HG03565 (cell line): ENCODE measurements at regions not wholly inside any gene's neighbourhood (a gene's known extent, or its start where the extent isn't known, plus 50 kb on each side); places are given as distances from the start of the nearest gene placed in this dataset.
"Not testable (repeated sequence)": the region's sequence is repeated elsewhere in the genome, so short reads cannot be mapped to it uniquely, and the experiment has no call there.

Experiments
- ATAC-seq: cut with Tn5 transposase; IDR thresholded peaks from one replicate; pipeline ENCODE4 v1.9.1; 2021; ENCODE audit warnings: mild to moderate bottlenecking, moderate library complexity; ENCODE audit not compliant: unreplicated experiment

DNA sequence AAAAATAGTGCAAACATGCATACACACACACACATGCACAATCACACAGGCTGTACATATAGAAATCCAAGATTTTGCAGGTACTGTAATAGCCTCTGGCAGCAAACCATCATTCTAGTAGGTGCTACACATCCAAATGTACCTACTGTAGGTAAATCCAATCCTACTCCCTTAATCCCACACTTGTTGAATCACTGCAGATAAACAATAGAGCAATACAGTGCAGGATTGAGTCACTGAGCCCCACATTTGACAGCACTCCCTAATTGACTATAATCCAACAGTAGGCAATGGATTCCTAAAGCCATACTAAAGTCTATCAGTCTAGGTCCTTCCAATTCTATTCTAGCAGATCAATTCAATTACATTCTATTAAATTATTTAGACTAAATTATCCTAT lies 1640.5 kb upstream of the CDH9 start:
- ATAC-seq: no peak

DNA sequence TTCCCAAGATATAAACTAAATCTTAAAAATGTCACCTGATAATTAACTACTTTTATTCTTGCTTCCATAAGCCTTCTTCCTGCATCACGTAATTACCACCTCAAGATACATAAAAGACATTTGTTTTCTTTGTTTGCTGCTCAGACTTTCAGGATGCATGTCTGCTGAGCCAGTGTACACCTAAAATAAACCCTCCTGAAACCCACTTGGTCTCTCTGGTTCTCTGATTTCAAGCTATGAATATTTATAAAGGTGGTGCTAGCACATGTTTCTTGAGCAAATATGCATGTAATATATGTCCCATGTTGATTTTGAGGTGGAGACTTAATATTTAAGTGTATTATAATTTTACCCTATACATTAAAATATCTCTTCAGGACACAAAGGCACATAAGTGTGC lies 1627.7 kb upstream of the CDH9 start:
- no peak for ATAC-seq

DNA sequence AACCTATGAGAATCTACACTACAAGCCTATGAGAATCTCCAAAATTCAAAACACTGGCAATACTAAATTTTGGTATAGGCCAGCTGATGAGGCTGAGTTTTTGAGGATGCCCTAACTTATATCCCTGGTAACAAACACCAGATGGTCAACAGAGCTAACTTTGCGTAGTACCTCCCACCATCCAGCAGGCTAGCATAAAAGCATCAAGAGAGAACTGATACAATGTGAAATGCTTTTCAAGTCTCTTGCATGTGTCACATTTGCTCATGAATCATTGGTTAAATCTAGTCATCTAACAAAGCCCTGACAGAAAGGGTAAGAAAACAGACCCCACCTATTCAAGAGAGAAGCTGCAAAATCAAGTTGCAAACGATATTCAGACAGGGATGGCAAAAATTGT lies 1609.7 kb upstream of the CDH9 start:
- ATAC-seq: no peak

DNA sequence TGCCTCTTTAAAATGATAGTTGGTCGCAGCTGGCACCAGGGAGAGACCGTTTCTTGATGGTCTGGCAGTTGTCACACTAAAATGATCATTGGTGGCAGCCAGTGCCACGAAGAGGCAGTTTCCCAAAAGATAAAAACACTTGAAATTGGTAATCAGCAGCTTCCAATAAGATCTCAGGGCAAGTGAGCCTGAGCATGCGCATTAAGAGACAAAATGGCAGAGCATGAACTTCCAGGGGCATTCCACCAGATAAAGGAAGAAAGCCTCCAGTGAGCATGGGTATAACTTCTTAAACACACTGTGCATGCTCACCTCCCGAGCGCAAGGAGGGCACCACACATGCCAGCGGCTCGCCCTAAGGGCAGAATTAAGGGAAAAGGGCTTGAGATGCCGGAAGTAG lies 1594.2 kb upstream of the CDH9 start:
- no peak for ATAC-seq

DNA sequence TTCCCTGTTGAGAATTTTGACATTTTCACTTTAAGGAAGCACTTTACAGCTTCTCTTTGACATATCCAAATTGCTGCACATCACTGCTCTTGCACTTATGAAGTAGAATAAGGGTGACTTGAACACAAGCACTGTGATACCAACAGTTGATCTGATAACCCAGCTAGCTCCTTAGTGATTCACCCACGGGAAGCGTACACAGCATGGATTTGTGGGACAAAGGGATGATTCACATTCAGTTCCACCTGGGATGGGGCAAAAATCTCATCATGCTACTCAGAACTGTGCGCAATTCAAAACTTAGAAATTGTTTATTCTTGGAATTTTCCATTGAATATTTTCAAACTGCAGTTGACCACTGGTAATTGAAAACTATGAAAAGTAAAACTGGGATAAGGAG lies 1565.5 kb upstream of the CDH9 start:
- ATAC-seq: no peak

DNA sequence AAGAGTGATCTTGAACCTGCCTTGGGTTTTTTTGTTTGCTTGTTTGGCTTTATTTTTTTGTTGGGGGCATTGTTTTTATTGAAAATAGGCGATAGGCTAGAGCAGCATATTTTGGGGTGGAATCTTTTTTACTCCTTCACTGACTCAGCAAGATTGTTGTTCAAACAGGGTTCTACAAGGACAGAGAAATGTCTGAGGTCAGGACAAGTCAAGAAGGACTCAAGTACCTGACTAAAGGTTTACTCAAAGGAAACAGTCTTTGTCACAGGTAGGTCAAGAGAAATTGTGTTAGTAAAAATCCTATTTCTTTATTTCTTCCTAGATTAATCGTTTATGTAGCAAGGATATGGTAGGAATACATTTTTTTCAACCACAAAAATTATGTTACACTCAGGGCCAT lies 1564.0 kb upstream of the CDH9 start:
- ATAC-seq: no peak

DNA sequence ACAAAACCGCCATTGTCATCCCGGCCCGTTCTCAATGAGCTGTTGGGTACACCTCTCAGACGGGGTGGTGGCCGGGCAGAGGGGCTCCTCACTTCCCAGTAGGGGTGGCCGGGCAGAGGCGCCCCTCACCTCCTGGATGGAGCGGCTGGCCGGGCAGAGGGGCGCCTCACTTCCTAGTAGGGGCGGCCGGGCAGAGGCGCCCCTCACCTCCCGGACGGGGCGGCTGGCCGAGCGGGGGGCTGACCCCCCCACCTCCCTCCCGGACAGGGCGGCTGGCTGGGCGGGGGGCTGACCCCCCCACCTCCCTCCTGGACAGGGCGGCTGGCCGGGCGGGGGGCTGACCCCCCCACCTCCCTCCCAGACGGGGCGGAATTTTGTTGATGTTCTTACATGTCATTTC lies 1558.3 kb upstream of the CDH9 start:
- ATAC-seq: not testable (repeated sequence)

DNA sequence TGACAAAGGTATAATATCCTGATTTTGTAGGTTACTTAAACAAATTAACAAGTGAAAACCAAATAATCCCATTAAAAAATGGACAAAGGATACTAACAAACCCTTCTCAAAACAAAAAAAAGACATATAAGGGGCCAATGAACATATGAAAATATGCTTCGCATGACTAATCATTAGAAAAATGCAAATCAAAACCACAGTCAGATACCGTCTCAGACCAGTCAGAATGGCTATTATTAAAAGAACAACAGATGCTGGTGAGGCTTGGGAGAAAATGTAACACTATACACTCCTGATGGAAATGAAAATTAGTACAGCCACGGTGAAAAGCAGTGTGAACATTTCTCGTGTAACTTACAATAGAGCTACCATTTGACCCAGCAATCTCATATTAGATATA lies 1542.2 kb upstream of the CDH9 start:
- ATAC-seq: no peak

DNA sequence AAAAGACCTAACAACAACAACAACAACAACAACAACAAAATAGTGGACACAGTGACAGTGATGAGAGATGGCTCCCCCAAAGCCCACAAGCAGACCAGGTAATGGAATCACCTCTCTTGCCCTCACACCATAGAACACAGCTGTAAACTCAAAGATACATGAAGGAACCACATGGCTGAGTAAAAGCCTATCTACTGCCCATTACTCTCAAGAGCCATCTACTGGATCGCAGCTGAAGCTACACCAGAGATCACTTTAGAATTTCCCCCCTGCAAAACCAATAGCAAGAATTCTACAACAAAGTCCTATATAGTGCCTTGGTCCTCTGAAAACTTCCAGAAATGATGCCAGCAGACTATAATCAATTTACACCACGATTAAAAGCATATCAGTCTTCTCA lies 1537.6 kb upstream of the CDH9 start:
- ATAC-seq: no peak

DNA sequence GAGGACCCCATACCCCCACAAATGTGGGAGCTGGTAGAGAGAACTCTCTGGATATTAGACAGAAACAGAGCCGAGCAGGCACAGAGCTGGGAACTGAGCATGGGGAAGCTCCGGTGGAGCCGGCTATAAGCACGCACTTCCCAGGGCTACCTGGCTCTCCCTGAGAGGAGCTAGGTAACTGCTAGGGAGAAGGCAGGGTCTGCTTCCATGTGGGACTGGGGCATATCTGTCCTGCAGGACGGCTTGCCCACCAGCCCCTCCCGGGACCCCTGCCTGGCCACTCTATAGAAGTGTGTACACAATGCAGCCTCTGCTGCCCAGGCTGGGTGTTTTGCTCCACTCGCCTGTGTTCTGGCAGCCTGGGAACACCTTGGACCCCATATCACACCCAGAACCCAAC lies 1537.0 kb upstream of the CDH9 start:
- ATAC-seq: no peak

DNA sequence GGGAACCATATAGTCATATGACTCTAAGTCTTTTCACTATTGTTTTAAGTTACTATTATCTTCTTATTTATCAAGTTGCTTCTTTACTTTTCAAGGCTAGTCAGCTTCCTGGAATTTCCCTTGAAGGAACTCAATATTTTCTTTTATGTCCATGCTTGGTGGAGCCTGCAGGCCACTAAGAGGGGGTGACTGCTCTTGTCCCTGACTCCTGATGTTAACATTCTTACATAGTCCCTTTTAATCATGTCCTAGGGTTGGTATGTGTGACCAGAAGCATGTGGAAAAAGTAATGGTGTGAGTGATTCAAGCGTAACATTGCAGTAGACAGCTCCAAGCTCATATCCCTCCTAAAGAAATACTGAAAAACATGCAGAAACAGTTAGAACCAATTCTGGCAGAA lies 1536.2 kb upstream of the CDH9 start:
- no peak for ATAC-seq

DNA sequence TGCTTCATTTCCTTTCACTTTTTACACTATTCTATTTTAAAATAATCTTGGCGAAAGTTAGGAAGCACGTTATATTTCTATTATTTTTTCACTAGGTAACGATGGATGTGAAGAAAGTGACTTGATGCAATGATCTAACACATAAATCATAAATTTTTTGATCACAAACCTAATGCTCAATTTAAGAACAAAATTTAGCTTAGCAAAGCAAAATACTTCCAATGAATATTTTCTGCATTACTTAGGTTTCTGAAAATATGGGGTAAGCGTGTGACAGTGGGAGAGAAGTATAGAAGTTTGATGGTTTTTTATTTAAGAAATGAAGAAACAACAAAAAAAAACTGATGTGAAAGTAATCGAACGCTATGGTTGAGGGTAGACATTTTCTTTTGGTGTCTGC lies 1528.7 kb upstream of the CDH9 start:
- ATAC-seq: no peak

DNA sequence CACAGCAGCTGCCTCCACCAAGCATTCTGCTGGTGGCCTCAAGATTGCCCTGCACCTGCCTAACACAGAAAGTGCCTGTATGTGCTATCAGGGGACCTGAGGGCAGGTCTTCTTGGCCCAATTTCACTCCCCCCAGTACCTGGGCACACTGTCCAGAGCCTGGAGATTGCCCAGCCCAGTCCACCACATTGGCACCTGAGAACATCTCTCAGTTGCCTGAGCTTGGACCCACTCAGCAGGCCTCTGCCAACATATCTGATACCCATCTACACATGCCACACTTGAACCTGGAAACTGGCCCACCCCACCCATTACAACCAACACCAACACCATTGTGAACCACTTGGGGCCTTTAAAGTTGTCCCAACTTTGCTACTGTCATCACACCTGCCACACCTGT lies 1523.1 kb upstream of the CDH9 start:
- no peak for ATAC-seq

DNA sequence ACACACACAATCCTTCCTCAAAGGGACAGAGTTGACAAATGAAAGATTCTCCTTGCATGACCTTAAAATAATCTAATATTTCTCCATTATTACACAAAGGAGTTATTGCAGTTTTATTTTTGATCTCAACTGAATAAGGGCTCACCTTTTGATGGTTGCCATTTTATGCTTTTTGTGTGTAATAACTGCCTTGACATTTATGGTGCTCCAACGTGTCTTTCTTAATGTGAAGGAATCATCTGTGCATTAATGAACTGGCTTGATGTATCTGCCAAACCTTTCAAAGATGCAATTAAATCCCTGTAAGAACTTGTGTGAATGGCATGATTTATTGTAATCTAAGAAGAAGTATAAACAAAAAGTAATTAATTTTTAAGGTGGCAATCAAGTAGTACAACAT lies 1519.8 kb upstream of the CDH9 start:
- ATAC-seq: no peak

DNA sequence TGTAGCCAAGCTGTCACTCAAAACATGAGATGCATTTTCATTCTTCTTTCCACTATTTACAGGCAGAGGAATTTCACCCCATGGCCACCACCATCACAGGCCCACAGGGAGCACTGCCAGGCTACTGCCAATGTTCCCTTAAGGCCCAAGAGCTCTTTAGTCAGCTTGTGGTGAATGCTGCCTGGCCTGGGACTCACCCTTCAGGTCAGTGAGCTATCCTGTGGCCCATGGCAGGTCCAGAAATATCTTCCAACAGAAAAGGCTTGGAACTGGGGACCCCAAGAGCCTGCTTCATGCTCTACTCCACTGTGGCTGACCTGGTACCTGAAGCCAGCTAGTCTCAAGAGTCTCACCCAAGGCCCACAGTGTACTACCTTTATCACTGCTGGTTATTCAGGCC lies 1518.7 kb upstream of the CDH9 start:
- ATAC-seq: no peak

DNA sequence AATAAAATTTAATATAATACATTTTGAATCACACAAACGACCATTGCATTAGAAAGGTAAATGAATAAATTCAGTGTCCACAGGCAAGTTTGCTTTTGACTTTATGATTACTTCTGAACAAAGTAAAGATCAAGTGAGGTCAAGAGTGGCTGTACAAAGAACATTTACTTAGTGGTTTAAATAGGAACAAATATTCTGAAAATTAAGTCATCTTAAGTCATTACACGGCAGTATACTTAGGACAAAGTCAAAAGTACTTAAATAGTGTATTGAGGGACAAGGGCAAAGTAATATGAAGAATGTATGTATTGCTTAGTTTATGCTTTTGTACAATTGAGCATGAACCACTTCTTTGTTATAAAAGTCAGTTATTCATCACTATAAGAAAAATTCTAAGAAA lies 1511.2 kb upstream of the CDH9 start:
- ATAC-seq: no peak

DNA sequence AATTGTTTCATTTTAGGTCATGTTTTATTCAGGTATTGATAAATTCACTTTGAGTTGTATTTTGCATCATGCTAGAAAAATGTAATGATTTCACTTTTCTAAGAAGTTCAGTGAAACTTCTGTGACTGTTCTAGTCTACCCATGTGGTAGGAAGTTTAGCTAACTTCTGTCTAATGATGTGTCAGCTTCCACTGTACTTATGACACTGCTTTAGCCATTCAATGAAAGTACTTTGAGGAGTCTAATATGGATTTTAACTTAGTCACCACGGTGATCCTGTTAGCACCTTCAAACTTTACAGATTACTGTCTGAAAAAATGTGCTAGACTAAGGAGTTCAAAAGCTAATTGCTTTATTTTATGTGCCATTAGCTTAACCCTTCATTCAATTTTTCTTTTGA lies 1510.5 kb upstream of the CDH9 start:
- no peak for ATAC-seq

DNA sequence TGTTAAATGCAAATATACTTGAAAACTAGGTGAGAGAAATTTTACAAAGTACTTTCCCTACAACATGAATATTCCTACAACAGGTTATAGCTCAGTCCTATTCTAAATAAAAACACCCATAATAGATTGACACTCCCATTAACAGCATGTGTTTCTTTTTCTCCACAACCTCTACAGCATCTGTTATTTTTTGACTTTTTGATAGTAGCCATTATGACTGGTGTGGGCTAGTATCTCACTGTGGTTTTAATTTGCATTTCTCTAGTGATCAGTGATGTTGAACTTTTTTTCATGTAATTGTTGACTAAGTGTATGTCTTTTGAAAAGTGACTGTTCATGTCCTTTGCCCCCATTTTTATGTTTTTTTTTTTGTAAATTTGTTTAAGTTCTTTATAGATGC lies 1506.1 kb upstream of the CDH9 start:
- no peak for ATAC-seq

DNA sequence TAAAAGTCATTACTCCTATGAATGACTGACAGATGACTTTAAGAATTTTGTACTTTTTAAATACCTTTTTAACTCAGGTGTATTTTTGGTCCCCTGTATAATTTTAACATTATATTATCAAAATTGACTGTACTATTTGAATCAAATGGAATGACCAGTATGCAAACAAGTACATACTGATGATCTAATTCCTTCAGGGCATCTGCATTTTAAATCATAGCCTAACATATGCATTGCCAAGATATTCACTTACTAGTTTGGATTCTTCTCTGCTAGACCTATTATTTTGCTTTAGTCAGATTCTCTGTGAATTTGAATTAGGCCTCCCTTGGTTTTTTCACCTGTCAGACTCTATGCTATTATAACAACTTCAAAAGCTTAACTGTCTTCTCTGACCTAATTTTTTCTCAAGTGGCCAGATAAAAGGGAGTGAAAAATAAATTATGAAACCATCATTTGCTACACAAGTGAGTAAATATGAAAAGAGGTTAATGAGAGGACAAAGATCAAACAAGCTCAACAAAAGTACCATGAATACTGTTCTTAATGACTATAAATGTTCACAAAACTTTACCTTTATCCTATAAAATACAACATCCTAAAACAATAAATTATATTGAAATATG lies 1505.2 kb upstream of the CDH9 start:
- no peak for ATAC-seq

DNA sequence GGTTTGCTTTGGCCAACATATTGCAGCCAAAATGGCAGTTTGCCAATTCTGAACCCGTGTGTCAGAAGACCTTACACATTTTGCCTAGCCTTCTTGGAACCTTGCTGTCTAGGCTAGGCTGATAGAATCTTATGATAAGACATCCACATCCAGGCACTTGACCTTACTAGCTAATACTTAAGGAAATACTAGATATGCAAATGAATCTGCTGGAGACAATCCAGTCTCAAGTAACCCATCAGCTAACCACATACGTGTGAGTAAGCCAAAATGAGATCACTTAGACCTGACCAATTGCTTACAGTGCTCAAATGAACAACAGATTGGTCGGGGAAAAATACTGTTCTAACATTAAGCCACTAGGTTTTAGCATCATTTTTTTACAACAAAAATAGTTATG lies 1504.6 kb upstream of the CDH9 start:
- ATAC-seq: no peak

DNA sequence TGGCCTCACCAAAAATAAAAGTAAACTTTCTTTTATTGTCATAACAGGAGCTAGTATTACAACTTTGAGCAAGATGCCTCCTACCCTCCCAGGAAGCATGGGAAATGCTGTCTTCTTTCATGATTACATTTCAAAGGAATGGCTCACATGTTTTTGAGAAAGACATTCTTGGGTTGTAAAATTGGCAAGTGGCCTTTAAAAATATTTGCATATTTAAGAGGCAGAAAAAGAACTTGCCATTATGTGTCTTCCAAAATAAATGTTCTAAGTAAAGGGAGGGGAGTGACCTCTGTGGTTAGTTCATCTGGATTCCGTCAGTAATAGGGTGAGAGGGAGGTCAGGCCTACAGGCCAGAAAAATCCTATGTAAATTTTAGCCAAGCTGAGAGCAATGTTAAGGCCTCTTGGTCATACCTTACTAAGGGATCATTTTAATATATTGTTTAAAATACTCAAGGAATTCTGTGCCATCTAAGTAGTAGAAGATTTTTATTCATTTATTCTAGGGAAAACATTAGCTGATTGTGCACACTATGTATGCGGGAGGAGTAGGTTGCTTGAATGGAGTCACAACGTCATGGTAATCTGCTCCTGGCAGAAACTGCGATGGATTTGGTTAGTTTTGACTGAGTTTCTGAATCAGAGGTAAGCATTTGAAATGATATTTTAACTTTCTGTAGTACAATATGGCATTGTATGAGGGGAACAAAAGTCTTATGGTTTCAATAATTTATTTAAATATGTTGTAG lies 1485.7 kb upstream of the CDH9 start:
- ATAC-seq: no peak

DNA sequence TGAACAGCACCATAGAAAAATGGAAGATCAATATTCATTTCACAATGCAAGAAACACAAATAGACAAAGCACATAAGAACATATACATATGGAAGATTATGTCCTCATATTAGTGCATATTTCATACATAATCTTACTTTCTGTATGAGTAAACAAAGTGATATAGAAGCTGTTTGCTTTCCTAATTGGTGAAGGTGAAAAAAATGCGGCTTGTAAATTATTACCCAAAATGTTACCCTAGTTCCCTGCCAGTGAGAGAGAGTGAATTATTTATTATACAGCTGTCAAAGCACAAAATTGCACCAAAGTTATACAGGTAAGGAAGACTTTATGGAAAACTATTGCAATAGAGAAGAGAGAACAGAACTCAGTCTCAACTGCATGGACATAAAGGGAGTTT lies 1485.0 kb upstream of the CDH9 start:
- no peak for ATAC-seq

DNA sequence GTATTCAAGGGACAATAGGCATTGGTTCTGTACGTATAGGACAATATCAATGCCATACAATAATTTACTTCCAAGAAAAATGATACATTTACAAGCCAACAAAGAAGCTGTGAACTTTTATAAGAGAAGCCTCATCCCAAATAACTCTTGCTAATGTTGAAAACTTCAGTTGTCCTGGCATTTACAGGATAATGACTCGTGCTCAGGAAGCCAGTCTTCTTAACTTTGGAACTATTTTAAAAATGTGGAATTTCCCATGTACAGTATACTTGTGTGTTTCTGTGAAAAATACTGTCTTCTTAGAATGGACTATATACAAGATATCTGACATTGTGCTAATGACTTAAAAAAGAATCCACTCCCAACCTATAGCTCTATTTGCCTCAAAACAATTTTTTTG lies 1479.3 kb upstream of the CDH9 start:
- ATAC-seq: no peak
